Fibroblast of skin of scalp (primary cell): ENCODE measurements at regions not wholly inside any gene's neighbourhood (a gene's known extent, or its start where the extent isn't known, plus 50 kb on each side); places are given as distances from the start of the nearest gene placed in this dataset.
"Not testable (repeated sequence)": the region's sequence is repeated elsewhere in the genome, so short reads cannot be mapped to it uniquely, and the experiment has no call there.

Experiments
- DNase-seq: peaks from one replicate; pipeline ENCODE4 v3.0.0-alpha.2; 2013

DNA sequence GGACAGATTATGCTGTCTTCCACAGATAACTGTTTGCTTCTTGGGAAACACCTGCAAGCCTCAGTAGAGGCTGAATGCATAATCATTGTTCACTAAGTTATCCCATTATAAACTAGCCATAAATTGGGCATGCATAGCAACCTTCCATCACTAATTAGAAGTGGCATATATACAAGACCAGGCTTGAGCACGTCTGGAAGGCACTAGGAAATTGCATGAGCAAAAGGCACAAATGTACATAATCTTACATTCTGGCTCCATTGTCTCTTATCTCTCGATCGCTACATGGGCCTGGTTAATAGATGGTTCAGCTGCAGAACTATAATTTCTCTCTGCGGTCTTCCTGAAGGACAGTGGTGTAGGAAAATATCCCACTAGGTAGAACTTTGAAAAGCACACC is 679.2 kb downstream of the RPL10L start:
- no peak for DNase-seq

DNA sequence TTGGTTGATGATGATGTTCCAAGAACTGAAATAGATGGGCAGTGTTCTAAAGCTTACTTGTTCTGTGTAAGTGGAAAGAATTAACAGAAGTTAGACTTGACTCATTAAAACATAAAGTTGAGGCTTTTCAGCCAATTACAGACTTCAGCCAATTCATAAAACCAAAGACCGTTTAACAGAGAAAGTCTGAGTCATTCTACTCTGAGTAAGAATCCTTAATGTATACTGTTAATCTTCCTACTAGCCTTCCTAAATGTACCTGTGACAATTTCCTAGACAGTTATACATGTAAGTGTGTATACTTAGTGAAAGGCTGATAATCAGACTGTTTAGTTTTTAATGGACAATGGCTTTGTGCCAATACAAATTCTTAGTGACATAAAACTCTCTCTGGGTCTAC is 681.0 kb downstream of the RPL10L start:
- no peak for DNase-seq

- DNase-seq: no peak
Observed at GRCh38 chr14:45968037-45968436, 683.5 kb downstream of the RPL10L start.

- no peak for DNase-seq
Observed at GRCh38 chr14:45949479-45949878, 696.5 kb upstream of the MIS18BP1 start.

DNA sequence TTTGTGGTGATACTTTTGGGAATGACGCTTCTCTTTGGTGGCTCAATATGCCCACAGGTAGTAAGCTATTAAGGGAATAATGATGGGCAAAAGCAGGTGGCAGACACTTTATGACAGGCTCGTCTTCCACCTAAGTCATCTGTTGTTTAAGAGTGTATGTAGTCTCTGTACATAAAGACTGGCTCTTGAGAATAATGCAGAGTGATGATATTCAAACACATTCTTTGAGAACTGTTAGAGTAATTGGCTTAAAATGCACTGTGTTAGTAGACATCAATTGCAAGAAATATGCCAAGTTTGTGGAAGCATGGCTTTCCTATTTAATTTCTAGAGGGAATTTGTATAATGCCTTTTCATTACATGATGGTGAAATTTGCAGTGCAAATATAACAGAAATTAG is 694.8 kb upstream of the MIS18BP1 start:
- DNase-seq: no peak

- no peak for DNase-seq
Observed at GRCh38 chr14:45946251-45946650, 693.2 kb upstream of the MIS18BP1 start.

DNA sequence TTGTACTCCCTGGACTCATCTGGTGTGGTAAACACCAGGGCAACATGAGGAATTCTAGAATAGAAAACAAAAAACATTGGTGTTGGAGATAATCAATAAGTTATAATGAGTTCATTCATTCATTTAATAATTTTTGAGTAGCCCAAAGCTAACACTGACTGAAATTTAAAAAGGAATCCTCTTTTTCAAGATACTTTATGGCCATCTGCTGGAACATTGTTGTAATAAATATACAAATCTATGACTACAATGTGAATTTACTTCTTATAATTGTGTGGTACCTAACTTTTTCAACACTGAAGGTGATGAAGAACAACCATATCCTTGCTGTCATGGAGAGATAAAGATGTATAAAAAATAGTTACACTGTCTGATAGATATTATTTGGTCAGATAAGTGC is 687.3 kb upstream of the MIS18BP1 start:
- no peak for DNase-seq

- no peak for DNase-seq
Observed at GRCh38 chr14:45939572-45939971, 686.6 kb upstream of the MIS18BP1 start.

GRCh38 chr14:45919995-45920394 is 667.0 kb upstream of the MIS18BP1 start:
- DNase-seq: not testable (repeated sequence)

DNA sequence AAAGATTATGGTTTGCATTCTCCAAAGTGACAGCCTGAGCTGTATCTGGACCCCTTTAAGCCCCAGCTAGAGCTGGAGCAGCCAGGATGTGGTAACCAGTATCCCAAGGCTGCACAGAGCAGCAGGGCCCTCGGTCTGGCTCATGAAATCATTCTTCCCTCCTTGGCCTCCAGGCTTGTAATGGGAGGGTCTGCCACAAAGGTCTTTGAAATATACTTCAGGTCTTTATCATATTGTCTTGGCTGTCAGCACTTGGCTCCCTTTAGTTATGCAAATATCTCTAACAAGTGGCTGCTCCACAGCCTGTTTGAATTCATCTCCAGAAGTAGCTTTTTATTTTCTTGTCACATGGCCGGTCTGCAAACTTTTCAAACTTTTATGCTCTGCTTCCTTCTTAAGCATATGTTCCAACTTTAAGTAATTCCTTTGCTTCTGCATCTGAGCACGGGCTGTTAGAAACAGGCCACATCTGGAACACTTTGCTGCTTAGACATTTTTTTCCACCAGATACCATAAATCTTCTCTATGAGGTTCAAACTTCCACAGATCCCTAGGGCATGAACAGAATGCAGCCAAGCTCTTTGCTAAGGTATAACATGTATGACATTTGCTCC is 663.4 kb upstream of the MIS18BP1 start:
- no peak for DNase-seq

GRCh38 chr14:45907782-45908181 is 654.8 kb upstream of the MIS18BP1 start:
- no peak for DNase-seq

DNA sequence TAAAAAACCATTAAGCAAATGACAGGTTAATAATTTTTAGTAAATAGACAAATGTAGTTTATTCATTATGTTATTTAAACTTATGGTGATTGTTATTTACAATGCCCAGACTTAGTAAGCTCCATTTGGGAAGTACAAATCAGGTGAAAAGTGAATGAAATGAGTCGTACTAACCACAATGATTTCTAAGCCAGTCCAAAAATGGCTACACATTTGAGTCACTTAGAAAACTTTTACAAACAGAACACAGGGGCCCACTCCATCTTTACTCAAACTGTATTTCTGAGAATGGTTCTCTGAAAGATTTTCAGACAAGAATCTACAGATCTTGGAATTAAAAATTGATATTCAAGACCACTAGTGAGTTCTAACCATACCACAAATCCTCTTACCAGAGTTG is 653.3 kb upstream of the MIS18BP1 start:
- no peak for DNase-seq

DNA sequence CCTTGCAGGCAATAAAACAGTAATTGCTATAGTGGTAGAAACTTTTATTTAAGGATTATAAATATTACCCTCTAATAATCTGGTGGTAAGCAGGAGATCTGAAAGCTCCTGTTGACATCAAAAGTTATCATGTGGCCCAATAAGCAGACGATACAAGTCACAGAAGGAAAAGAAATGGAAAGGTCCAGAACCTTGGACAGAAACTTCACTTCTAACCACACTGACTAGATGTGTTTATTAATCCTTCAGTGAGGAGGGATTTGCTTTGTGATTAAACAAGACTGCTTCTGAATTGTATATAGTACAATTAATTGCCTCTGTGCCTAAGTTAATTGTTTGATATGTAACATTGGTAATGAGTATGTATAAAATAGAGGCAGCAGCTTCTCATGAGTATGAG is 652.7 kb upstream of the MIS18BP1 start:
- DNase-seq: no peak

DNA sequence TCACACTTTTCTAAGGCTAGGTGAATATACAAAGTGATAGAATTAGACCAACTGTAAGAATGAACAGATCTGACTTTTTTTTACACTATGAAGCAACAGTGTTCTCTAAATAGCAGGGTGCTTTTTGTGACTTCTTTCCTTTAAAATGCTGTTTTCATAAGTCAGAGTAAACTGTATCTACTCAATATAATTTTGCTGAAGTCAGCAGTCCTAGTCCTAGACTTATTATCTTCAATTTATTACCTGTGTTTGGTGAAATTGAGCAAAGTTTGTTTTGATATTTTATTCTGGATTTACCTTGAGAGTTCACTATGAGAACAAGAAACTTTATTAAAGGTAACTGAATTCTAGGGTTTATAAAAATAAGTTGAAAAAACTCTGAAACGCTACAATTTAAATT is 651.3 kb upstream of the MIS18BP1 start:
- DNase-seq: no peak

DNA sequence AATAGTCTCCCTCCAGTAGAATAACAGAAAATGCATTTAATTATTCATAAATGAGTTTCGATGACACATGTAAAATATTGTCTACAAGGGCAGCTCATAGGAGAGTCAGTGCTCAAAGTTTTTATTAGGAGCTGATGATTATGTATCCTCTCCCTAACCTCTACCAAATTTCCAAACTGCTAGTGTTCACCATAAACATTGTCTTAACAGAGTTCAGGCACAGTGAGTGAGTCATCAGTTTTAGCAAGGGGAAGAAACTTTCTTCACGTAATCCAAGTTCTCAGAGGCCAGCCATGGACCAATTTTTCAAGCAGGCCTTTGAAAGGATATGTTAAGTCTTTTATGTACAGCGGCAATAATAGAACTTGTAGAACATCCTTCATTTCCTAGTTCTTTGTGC is 649.2 kb upstream of the MIS18BP1 start:
- no peak for DNase-seq

- DNase-seq: no peak
Observed at GRCh38 chr14:45897439-45897838, 644.4 kb upstream of the MIS18BP1 start.

DNA sequence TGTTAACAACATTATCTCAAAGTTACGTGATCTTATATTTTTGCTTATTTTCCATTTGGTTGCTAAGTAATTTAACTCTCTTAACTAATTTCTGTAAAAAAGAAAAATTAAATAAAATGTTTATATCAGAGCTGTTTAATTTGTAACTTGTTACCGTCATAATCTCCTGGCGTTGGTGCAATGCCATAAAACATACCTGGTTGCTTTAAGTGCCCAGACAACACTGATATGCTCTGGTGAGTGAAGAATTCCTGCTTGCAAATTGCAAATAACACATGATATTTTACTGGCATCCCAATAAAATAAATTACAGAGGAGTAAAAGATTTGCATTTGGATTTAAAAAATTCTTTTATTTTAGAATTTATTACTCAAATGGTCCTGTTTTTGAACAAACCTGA is 640.1 kb upstream of the MIS18BP1 start:
- no peak for DNase-seq

GRCh38 chr14:45891417-45892080 is 638.5 kb upstream of the MIS18BP1 start:
- no peak for DNase-seq

GRCh38 chr14:45888766-45889285 is 635.8 kb upstream of the MIS18BP1 start:
- DNase-seq: not testable (repeated sequence)

GRCh38 chr14:45877981-45878380 is 625.0 kb upstream of the MIS18BP1 start:
- DNase-seq: no peak

DNA sequence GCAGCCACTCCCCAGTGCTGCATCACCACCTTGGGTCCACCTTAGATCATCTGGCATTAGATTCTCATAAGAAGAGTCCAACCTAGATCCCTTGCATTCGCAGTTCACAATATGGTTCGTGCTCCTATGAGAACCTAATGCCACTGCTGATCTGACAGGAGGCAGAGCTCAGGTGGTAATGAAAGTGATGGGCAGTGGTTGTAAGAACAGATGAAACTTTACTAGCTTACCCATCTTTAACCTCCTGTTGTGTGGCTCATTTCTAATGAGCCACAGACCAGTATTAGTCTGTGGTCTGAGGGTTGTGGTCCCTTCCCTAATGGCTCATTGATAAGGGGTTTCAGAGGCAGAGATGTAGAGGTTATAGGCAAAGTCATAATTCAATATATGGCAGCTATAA is 615.9 kb upstream of the MIS18BP1 start:
- DNase-seq: no peak

GRCh38 chr14:45868377-45868776 is 615.4 kb upstream of the MIS18BP1 start:
- DNase-seq: no peak

DNA sequence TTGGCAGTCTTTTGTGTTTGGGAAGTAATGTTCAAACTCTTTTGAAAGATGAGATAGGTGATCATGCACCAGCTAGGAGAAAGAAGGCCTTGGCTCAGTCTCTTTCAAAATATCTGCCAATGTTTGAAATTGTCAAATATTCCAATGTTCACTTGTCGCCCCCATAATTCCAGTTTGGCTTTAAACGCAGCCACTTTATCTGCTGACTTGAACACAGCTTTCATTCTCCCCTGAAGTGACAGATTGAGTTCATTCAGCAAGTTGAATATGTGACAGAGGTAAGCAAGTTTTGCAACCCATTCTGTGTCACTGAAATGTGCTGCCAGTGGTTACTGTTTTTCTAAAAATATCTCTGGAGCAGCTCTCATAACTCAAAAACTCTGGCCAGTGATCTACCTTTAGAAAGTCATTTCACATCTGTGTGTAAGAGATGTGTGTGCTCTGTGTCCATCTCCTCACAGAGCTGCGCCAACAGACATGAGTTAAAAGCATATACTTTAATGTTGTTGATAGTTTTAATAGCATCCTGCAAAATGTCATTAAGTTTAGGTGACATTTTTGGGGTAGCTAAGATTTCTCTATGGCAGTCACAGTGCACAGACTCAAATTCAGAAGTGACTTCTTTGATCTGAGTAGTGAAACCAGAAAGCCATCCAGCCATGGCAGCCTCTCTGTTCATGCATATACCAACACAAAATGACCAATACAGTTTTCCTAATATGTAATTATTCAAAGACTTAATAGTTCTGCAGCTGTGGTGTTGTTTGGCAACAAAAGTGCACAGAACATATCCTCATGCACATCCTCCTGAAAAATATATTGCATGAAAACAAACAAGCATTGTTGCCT is 614.3 kb upstream of the MIS18BP1 start:
- DNase-seq: no peak

DNA sequence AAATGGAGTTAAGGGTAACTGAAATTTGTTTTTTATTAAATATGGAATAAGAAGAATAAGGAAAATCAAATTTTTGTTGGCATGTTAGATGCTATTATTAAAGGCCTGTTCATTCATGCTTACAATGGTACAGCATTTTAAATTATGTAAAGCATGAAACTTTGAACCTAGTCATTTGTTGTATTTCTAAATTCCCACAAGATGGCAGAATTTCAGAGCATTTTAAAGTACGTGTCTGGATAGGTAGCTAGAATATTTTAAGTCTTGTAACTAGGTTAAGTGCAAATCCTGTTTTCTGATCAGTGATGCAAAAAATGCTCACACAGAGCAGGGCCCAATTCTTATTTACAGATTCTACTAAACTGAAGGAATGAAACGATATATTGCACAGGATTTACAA is 585.6 kb upstream of the MIS18BP1 start:
- DNase-seq: no peak
